Activated CD8-positive, alpha-beta memory T cell treated with anti-CD3 and anti-CD28 coated beads for 36 hours (primary cell): ENCODE measurements at regions not wholly inside any gene's neighbourhood (a gene's known extent, or its start where the extent isn't known, plus 50 kb on each side); places are given as distances from the start of the nearest gene placed in this dataset.
"Not testable (repeated sequence)": the region's sequence is repeated elsewhere in the genome, so short reads cannot be mapped to it uniquely, and the experiment has no call there.

Experiments used
- CTCF ChIA-PET: fragments of 350-600 bp; sonication (Branson Sonifier 250); formaldehyde crosslinking; loops from one replicate; lab custom pipeline; 2021; ENCODE audit warnings: antibody characterized with exemption; lab: Charles Lee
- POLR2A ChIA-PET: fragments of 350-600 bp; sonication (Branson Sonifier 250); formaldehyde crosslinking; loops from one replicate; lab custom pipeline; 2021; ENCODE audit warnings: antibody characterized with exemption; lab: Charles Lee

DNA sequence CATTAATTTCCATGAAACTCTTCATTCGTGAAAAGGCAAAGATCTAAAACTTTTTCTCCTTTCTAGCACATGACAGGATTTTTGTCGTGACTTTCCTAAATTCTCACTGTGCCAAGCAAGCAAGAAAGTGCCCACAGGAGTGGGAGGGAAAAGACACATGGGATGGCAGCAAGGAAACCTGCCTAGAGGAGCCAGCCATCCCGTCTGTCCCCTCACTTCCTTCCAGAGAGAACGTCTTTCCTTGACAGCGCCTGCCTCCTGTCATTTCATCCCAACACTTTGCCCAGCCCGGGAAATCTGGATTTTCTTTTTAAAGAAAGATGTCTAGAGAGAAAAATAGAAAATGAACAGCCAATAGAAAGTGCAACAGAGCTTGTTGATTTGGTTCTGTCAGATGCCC, 200.6 kb upstream of the PTBP2 start:
- CTCF ChIA-PET: no interaction called here
- POLR2A ChIA-PET: no interaction called here

DNA sequence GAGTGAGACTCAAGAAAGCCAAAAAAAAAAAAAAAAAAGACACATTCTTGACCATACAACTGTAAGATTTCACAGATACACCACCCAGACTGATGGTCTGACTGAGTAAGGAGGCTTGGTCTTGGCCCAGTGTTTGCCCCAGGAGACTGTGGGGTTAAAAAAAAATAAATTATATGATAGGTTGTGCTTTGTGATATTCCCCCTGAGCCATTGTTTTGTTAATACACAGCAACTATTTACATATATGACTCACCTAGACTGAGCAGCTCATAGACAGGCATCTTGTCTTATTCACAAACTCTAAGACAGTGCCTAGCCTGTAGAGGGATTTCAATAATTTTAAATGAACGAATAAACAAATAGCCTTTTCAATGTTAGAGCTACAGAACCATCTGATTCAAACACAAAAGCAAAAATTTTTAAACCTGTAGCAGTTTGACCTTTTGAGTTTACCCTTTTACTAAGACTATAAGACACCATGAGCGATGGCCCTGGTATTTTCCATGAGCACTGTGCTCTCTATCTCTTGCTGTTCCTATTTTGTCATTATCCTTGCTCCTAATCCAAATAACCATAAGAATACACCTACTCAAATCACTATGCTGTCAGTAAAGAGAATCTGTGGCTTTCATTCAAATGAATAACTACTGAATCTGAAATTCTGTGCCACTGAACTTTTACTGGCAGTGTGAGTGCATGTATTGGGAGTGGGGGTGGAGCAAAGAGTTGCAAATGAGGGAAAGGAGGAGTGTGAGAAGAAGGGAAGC, 199.4 kb upstream of the PTBP2 start:
- ChIA-PET CTCF (no interaction called here), POLR2A (no interaction called here)

DNA sequence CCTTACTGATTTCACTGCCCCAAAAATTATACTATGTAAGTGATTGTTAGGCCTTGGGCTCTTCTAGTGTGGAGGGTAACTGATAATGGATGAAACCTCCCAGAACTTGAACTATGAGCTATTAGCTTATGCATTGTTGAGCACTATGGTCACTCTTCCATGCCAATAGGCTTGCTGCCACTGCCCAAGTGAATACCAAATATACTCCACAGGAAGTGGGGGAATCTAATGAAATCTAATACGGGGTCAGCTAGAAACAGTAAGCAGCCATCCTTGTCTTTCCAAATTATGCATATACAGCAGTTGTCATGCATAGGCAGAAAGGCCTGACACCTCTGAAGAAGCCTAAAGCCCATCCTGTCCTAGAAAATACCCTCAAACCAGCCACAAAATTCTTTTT, 198.7 kb upstream of the PTBP2 start:
- POLR2A ChIA-PET: no interaction called here
- CTCF ChIA-PET: interaction anchor here (0.7 kb wide), 1 partner anchor 21 kb away, joined by 3 read pairs; no protein-coding TSS in a partner anchor

DNA sequence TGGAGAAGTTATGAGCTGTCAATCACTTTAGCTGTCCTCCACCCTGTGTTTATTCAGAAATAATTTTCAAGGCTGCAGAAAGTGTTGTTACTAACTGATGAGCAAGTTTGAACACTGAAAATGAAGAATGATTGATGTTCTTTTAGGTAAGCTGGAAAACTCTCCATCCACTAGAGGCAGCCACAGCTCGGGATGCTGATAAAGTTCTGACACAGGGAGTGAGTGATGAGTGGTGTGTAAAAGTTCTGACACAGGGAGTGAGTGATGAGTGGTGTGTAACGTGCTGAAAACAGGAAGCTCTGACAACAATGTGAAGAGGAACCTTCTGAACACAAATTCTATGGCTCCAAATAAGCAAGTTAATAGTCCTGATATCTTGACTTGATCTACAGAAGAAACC, 197.5 kb upstream of the PTBP2 start:
- ChIA-PET CTCF (no interaction called here), POLR2A (no interaction called here)

DNA sequence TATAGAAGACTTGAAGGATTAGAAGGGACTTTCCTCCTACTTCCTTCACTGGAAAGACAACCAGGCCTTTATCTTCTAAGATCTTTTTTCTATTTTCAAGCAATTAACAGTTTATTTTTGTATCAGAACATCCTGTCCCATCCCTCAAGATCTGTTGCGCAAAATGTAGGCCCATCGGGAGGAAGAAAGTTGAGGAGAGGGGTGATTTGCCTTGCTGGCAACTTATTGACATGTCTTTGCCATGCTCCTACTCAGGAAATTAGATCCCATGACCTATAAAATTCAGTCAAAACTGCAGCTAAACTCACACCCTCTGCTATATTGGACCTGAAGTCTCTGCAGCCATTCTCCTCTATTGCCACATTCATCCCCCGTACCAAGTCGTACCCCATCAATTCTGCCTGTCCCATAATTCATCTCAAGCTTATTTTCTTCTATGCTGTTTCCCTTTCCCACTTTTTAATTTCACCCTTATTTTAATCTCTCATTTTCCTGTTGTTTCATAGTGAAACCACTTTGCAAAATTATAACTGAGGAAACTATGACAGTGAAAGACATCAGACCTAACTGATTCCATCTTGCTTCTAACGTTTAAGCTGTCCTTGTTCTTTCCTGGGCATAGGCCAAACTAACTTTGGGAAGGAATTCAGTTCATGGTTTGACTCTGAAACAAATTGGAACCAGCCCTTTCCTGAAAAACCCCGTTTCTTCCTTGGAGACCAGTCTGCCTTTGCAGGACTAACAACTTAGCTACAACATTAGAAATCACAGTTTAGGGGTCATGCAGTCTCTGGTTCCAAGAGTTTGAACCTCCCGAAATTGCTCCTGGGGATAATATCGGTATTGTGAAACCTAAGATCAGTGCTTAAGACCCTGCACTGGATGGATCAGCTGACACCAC, 195.7 kb upstream of the PTBP2 start:
- ChIA-PET POLR2A (no interaction called here), CTCF (no interaction called here)

DNA sequence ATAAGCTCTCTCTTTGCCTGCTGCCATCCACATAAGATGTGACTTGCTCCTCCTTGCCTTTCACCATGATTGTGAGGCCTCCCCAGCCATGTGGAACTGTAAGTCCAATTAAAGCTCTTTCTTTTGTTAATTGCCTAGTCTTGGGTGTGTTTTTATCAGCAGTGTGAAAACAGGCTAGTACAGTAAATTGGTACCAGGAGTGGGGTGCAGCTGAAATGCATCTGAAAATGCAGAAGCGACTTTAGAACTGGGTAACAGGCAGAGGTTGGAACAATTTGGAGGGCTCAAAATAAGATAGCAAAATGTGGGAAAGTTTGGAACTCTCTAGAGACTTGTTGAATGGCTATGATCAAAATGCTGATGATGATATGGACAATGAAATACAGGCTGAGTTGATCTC, 192.9 kb upstream of the PTBP2 start:
- POLR2A ChIA-PET, CTCF ChIA-PET: not testable (repeated sequence)

DNA sequence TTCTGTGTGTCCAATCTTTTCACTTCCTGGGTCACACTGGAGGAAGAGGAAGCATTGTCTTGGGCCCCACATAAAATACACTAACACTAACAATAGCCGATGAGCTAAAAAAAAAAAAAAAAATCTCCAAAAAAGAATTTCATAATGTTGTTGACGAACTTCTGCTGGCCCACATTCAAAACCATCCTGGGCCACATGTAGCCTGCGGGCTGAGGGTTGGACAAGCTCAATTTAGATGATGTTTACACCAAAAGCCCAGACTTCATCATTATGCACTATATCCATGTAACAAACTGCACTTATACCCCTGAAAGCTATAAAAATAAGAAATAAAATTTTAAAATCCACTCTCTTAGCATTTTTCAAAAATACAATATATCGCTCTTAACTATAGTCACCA, 187.8 kb upstream of the PTBP2 start:
- CTCF ChIA-PET: no interaction called here
- POLR2A ChIA-PET: no interaction called here

DNA sequence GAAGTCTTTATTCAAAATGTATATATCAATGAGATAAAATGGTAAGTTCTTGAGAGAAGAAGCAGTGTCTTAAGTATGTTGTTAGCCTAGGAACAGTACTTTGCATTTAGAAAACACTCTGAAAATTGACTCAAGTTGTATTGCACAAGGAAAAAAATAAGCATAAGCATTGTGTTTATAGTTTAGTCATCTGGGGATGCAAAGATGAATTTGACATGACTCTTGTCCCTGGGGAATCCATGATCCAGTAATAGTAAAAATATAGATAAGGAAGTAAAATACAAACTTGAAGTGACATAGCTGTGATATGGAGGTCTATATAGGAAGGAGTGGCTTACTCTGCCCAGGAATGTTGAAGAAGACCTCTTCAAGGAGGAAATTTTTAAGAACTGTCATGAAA, 185.0 kb upstream of the PTBP2 start:
- CTCF ChIA-PET: no interaction called here

DNA sequence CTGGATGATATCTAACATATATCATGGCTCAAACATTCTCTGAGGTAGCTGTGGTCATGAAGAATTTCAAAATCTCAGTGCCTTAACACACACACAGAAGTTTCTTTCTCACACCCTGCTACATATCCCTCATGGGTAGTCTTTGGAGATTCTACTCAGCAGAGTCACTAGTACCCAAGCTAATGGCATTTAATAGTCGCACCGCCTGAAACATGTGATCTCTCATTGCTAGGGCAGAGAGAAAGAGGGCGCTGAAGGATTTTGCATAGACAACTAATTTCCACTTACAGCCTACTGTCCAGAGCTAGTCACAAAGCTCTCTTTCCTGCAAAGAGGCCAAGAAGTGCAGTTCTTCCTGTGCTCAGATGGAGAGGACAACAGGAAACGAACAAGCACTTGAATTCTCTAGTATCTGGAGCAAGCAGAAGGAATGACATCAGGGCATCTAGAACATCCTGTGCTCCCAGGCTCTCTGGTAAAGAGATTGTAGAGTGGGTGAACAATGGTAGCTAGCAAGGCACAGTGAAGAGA, 183.4 kb upstream of the PTBP2 start:
- CTCF ChIA-PET: no interaction called here
- POLR2A ChIA-PET: interaction anchor here (0.6 kb wide), 1 partner anchor 348 kb away, joined by 3 read pairs; no protein-coding TSS in a partner anchor

More for the DNA sequence above, 185.0 kb upstream of the PTBP2 start:
- POLR2A ChIA-PET: no interaction called here

DNA sequence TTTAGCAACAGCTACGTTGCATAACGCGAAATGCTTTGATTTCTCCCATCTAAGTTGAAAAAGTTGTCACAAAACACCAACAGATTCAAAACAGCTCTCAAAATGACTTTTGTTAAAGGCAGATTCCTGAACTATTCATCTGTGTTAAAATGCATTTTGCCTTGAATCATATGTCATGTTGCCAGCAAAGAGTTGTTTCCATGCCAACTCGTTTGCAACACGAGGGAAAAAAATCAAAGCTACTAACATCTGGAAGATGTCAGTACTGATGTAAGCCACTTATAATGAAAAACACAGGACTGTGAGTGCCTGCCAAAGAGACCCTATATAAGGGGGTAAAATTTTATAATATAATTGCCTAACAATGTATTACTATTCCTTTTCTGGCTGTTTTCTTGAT, 182.7 kb upstream of the PTBP2 start:
- POLR2A ChIA-PET: interaction anchor here (0.6 kb wide), 1 partner anchor 347 kb away, joined by 3 read pairs; no protein-coding TSS in a partner anchor
- CTCF ChIA-PET: no interaction called here

DNA sequence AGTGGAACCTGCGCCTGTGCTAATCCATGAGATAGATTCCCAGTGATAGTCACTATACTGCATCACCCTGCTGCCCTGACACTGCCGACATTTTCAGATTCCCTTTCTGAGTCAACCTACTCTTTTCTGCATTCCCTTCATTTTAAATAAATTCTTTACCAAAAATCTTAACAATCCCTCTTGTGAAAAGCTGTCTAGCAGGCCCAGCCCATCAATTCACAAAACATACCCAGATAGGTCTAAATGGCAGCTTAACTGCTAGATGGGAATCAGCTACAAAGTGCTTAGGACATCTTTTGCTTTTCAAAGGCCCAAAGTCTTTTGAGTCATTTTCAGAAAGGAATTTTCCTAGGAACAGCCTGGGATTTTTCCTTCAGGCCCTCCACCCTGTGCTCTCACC, 180.1 kb upstream of the PTBP2 start:
- ChIA-PET CTCF (no interaction called here), POLR2A (no interaction called here)

DNA sequence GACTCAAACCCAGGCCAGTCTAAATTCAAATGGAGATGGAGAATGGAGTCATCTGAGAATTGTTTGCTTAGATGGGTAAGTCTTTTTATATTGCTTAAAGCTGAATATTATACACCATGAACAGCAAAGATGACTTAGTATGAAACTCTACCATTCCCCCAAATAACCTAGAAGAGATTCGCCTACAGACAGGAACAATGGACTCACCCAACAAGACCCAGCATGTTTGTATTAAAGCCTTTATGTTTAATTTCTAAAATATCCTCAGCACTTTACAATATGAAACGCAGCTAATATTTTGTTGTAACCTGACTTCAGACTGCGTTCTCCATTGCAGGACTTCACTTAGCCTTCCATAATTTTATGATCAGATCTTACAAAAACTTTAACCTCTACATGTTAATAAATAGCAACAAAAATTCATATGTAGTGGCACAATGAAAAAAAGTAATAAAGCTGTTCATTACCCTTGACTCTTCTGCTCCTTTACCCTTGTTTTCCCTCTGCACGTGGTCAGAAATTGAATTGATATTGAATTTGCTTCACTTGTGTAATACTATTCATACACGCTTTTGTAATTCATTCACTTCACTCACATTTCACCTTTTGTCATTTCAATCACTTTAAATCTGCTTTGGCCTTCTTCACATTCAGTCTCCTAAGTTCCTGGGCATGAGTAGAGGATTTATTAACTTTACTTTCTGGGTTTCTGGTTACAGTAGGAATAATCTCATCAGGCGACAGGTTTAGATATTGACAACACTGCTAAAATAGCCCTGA, 177.3 kb upstream of the PTBP2 start:
- ChIA-PET CTCF (interaction anchor here (0.6 to 1.2 kb wide), 2 partner anchors 9 to 21 kb away, joined by 3 read pairs; no protein-coding TSS in a partner anchor), POLR2A (no interaction called here)

DNA sequence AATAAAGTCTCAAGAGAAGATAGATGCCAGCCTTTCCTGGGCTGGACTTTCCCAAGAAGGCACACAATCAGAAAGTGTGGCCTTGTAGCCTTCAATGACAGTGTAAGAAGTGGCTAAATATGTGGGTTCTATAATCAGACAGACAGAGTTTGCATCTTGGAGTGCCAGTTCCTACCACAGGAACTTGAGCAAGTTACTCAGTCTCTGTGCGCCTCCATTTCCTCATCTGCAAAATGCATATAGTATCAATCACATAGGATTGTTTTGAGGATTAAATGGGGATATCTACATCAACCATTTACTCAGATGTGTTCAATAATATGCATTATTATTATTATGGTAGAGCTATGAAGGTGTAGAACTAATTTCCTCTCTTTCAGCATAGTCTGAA, 176.8 kb upstream of the PTBP2 start:
- POLR2A ChIA-PET: no interaction called here
- CTCF ChIA-PET: no interaction called here

DNA sequence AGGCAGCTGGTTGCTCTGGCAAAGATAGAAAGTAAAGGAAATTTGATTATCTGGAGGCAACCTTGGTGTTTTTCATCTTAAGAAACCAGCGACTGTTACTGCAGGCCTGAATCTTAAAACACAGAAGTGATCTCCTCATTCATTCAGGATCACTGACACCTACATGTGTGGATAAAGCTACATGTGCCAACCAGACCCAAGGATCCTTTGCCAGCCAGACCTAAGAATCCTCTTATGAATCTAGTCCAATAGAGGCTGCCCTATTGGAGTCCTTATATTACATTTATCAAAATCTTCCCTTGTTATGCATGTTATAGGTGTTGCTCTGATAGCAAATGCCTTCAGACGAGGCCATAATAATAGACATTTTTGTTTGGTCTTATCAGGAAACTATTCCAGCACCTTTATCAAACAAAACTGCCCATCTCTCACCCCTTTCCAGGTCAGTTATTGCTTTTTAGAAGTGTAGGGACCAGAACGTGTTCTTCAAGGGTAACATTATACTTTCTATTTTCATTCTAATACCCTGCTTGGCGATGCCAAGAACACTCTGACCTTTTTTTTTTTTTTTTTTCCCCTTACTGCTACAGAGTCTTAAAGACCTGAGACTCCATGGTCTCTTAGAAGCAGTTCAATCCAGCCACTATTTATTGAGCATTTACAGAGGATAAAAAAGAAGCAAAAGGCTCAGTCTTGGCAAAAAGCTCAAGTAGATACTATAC, 175.5 kb upstream of the PTBP2 start:
- ChIA-PET CTCF (no interaction called here), POLR2A (no interaction called here)

DNA sequence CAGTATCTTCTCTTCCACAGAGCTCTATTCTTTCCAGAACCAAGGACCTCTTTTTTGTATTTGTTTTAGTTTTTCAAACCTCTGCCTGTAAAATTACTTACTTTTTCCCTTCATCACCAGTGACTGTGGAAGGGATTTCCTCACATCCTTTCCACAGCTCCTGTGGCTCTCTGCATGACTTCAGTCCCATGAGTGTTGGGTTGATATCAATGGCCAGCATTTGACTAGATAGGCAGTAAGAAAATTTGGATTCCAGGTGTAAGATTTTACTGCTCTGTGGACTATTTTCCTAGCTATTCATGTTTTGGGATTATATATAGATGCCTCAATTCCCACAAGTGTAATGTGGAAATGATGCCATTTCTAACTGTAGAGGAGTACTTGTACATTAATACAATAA, 171.5 kb upstream of the PTBP2 start:
- CTCF ChIA-PET: no interaction called here
- POLR2A ChIA-PET: no interaction called here

DNA sequence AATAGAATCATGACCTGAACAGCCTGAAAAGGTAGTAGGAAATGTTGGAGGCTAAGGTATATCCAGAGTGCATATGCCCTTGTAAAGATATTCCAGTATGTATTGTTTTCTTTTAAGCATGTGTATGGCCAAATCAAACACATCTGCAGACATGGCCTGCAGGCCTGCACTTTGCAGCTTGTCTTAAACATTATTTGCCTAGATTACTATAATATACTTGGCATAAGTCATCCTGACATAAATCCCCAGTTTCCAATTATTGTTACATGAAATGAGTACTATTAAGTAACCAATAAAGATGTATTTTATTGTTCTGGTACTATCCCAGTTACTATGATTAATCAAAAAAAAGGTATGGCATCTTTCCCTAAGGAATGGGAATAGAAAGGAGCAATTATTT, 169.1 kb upstream of the PTBP2 start:
- POLR2A ChIA-PET: no interaction called here
- CTCF ChIA-PET: interaction anchor here (1.3 kb wide), 1 partner anchor 9 kb away, joined by 3 read pairs; no protein-coding TSS in a partner anchor

DNA sequence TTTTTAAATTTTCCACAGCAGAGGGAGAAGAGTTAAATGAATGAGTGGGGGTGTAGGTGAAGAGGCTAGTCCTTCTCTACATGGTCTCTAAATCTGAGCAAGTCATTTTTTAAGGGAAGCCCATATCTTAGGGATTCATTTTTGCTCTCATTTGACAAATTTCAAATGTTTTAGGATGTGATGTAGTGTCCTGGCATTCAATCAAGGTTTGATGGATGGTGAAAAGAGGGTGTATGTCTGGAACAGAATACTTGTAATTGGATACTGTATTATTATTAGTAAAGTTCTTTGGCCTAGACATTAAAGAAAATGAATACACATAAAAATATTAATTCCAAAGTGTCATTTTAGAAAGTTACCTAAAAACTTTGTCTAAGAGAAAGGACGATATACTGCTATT, 167.8 kb upstream of the PTBP2 start:
- ChIA-PET CTCF (interaction anchor here (1.3 kb wide), 1 partner anchor 10 kb away, joined by 3 read pairs; no protein-coding TSS in a partner anchor), POLR2A (interaction anchor here (0.6 kb wide), 1 partner anchor 121 kb away, joined by 3 read pairs; no protein-coding TSS in a partner anchor)

DNA sequence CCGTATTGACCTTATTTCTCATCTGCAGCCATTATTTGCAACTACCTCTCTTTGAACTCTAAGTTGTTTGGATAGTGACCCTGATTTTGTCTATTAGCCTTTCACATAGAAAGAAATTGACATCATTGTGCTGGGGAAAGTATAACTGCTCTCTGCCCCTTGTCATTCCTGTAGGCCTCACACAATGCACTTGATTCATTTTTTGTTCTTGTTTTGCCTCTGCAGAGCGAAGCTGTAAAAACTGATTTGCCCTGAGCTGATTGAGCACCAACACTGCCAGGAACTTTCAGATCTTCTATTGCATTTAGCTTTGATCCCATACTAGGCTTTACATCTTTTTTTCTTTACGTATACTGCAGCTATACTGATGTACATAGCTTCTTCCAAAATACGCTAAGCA, 167.2 kb upstream of the PTBP2 start:
- ChIA-PET POLR2A (no interaction called here), CTCF (no interaction called here)

DNA sequence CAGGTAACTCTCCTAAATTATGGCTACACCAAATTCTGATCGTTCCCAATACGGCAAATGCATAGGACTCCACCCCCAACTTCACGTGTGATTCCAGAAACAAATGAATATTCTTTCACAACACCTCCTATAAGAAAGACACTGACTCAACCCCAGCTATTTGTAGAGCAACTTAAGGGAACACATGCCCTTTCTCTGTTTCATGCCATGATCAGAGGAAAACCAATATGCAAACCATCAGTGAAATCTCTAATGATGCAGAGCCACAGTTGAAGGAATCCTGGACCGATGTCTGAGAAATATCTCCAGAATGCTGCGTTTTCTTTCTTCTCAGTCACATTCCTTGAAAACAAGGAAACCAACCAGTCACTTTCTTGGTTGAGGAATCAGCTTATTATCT, 164.2 kb upstream of the PTBP2 start:
- ChIA-PET POLR2A (no interaction called here), CTCF (no interaction called here)
